ELR (cell line): ENCODE measurements at regions not wholly inside any gene's neighbourhood (a gene's known extent, or its start where the extent isn't known, plus 50 kb on each side); places are given as distances from the start of the nearest gene placed in this dataset.

ENCODE experiments used
- DNase-seq: peaks from one replicate; pipeline ENCODE4 v3.0.0-alpha.2; 2015; ENCODE audit warnings: low read depth

GRCh38 chr22:27636716-27637508, 164.6 kb downstream of the MN1 start:
- DNase-seq, result no peak

- peak; percentile 69 for DNase-seq
These were observed 164.0 kb downstream of the MN1 start for GRCh38 chr22:27637604-27638003.

DNA sequence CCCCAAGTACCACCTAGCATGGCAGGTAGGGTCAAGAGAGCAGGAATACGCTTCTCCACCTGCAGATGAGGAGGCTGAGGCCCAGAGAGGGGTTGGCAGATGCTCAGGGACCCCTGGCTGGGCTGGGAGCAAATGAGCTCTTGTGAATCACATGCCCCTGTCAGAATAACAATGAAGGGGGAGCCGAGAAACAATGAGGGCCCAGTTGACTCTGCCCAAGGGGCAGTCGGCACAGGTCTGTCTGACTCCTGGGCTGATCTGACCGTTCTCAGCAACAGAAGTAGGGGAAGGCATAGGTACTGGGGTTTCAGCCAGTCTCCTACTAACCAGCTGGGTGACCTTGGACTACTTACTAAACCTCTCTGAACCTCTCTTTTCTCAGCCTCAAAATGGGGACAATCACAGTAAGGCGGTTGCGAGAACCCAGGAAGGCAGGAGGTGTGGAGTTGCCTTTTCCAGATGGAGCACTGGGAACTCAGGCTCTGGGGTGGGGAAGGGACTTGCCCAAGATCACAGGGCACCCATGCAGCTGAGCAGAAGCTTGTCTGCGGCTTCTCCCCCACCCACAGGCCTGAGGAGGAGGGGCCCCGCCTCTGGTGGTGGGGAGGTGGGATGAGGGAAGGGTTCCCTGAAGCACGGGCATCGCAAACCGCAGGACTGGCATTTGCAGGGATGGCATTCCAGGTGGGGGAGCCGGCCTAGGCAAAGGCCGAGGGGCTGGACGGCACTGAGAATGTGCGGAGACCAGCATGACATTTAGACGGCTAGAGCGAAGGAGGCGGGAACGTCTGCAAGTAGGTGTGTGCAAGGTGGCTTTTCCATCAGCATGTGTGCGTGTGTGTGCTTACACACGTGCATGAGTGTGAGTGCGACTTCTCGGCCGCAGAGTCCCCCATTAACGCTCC, 163.0 kb downstream of the MN1 start:
- no peak for DNase-seq

DNA sequence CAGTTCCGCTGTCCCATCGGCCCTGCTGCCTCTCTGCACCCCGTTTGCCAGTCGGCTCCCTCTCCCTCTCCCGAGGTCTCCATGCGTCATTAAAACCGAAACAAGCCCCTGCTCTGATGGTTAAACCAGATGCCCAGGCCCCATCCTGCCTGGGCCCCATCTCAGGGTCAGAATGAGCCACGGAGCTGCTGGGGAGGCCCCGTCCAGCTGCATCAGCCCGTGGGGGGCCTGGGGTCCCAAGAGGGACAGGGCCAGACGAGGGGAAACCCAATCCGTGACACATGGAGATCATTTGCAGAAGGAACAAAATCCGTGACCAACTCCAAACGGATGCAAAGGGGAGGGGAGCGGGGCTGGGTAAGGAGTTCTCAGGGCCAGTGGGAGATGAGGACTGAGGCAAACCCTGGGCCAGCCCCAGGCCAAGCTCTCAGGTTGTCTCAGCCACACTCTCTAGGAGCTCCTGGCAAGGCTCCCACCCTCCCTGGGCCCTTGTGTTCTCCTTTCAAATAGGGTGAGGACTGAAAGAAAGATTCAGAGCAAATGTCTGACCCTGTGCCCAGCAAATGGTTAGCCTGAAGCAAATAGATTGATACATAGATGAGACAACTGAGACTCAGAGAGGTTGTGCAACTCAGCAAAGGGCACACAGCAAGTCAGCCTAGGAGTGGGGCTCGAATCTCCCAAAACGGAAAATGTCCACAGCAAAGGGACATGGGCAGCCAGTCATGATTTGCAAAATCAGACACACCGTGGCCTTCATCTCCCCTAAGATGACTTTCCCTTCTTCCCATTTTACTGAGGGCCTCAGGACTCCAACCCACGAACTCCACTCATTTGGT, 162.1 kb downstream of the MN1 start:
- no peak for DNase-seq

DNA sequence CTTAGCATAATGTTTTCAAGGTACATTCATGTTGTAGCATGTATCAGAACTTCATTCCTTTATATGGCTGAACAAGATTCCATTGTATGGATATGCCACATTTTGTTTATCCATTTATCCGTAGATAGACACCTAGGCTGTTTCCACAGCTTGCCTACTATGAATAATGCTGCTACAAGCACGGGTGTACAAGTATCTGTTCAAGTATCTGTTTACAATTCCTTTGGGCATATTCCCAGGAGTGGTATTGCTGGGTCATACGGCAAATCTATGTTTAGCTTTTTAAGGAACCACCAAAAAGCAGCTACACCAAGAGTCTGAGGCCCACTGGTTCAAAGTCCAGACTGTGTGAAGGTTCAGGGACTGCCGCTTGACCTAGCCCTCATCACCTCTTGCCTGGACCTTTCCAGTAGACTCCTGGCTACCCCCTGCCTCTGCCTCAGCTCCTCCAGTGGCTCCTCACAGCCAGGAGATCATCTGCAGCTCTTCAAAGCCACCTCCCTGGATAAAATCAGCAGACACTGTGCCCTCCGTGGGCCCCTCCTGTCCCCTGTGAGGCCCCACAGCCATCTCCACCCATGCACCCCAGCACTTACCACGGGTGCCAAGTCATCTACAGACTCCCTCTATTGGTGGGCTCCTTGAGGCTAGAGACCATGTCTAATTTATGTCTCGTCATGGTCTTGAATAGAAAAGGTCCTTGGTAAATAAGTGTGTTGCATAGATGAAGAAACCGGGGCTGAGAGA, 160.3 kb downstream of the MN1 start:
- no peak for DNase-seq

DNA sequence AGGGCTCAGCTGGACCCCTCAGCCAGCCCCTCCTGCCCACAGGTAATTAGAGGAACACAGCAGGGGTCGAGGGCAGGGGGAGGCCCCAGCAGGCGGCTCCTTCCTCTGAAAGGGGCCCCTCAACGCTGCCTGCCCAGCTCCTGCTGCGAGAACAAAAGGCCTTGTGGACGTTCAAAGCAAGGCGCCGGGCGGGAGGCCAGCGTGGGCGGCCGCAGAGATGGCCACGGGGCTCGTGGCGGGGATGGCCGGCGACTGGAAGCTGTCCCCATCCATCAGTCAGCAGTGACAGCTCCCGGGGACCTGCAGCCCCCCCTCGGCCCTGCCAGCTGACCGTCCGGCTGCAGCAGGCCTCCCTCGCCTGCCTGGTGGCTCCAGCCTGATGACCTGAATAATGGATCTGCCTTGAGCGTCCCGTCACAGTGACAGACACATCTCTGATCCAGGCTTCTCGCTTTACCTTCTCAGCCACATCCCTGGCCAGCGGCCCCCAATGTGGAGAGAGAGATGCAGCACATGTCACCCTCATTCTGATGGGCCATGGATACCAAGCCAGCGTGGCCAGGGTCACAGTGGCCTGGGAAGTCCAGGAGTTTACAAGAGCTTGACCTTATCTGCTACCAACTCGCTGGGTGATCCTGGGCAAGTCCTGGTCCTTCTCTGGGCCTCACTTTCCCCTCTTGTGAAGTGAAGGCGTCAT, 159.3 kb downstream of the MN1 start:
- DNase-seq, result no peak

GRCh38 chr22:27643907-27644306, 157.6 kb downstream of the MN1 start:
- DNase-seq, result no peak

DNA sequence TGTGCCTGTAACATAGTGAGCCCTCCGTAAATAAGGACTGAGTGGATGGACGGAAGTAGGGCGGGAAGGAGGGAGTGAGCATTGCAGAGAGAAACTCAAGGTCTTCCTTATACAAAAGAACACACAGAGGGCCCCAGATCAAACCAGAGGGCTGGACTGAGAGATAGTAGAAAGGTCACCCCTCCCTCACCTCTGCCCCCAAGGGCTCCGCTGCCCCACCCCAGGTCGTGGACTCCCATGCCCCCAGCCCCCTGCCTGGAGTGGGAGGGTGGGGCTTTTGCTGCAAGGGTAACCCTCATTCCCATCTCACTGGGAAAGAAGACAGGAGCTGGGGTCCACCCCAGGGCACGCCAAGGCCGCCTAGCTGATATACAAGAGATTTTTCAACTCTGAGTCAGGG, 157.0 kb downstream of the MN1 start:
- DNase-seq, result no peak

GRCh38 chr22:27647540-27647939, 154.0 kb downstream of the MN1 start:
- no peak for DNase-seq

DNA sequence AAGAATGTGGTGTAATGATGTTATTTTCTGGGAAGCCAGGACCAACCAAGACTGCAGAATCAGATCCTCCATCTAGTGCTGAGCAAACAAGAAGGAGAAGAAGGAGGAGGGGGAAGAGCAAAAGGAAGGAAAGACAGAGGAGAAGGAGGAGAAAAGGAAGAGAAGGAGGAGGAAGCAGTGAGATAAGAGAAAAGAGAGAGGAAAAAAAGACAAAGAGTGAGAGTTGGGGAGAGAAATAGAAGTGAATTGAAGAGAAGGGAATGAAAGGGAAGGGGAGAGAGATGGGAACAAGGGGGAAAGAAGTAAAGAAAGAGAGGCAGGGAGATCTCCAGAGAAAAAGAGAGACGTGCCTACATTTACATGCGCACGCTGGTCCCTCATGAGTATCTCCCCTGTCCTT, 153.5 kb downstream of the MN1 start:
- no peak for DNase-seq

DNA sequence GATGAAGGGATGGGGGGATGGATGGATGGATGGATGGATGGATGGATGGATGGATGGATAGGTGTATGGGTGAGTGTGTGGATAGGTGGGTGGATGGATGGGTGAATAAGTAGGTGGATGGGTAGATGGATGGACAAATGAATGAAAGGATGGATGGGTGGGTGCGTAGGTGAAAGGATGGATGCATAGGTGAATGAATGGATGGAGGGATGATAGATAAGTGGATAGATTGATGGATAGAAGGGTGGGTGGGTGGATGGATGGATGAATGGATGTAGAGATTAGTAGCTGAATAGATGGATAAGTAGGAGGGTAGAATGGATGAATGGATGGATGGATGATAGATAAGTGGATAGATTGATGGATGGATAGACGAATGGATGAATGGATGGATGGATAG, 152.7 kb downstream of the MN1 start:
- no peak for DNase-seq

GRCh38 chr22:27650572-27650971, 151.0 kb downstream of the MN1 start:
- no peak for DNase-seq

GRCh38 chr22:27650985-27651384, 150.6 kb downstream of the MN1 start:
- no peak for DNase-seq

DNA sequence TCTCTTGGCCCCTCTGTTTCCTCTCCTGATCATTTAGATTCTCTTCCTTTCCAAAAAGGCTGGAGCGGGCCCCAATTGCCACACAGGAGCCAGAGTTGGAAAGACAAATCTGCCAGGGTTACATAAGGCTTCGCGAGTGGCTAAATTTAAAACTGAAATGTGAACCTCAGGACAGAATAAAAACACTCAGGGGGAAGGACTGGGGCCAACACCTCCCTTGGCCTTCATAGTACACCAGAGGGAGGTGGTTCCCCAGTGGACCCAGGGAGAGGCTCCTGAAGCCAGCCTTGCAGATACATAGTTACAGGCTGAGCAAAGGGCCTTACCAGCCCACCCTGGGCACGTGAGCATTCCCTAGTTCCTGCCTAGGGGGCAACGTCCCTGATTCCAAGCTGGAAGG, 150.1 kb downstream of the MN1 start:
- DNase-seq, result no peak

GRCh38 chr22:27654546-27655445, 146.8 kb downstream of the MN1 start:
- no peak for DNase-seq

DNA sequence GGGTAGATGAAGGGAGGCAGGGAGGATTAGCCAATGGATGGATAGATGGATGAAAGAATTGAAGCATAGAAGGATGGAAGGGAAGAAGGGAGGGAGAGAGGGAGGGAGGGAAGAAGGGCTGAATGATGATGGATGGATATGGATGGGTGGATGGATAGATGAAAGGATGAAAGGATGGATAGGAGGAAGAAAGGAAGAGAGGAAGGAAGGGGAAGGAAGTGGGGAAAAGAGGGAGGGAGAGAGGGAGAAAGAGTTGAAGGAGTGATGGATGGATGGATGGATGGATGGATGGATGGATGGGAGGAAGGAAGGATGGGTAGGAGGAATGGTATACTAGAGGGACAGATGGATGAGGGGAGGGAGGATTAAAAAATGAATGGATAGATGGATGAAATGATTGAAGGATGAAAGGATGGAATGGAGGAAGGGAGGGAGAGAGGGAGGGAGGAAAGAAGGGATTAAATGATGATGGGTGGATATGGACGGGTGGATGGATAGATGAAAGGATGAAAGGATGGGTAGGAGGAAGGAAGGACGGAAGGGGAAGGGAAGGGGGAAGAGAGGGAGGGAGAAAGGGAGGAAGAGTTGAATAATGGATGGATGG, 145.9 kb downstream of the MN1 start:
- DNase-seq, result no peak

- DNase-seq, result no peak
These were observed 144.6 kb downstream of the MN1 start for GRCh38 chr22:27656970-27657369.

DNA sequence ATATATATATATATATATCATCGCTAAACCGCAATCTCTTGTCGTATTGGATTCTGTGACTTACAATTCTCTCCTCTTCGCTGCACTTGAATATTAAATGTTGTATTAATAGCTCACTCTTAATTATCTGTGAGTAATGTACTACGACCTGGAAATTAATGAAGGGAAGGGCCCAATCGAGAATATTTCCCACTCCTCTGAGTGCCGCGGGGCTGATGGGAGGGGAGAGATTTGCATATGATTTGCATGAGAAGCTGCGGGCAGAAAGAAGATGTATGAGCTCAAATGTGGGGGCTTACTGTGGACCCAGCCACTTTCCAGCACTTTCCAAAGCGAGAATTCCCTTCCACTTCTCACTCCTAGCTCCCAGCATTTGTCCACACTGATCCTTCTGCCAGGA, 141.2 kb downstream of the MN1 start:
- DNase-seq, result no peak
